DOHH2 (cell line): ENCODE measurements at regions not wholly inside any gene's neighbourhood (a gene's known extent, or its start where the extent isn't known, plus 50 kb on each side); places are given as distances from the start of the nearest gene placed in this dataset.

Experiments
- H3F3A ChIP-seq: fragments of 200-600 bp; sonication (generic), shearing (Covaris generic); 2 replicates; pipeline ENCODE4 v1.6.0; 2016; ENCODE audit warnings: antibody characterized with exemption, mild to moderate bottlenecking; ENCODE audit not compliant: control insufficient read depth, insufficient read depth
- H3K27ac ChIP-seq: fragments of 200-600 bp; sonication (generic); 2 replicates; pipeline ENCODE4 v1.5.1; 2014; ENCODE audit warnings: low read depth, mild to moderate bottlenecking, low read length, moderate library complexity
- H3K27me3 ChIP-seq: fragments of 200-600 bp; sonication (generic); 2 replicates; pipeline ENCODE4 v1.6.1; 2014; ENCODE audit warnings: mild to moderate bottlenecking, low read length, mixed read lengths; ENCODE audit not compliant: control insufficient read depth
- H3K36me3 ChIP-seq: fragments of 200-600 bp; sonication (generic); 2 replicates; pipeline ENCODE4 v1.6.1; 2014; ENCODE audit warnings: mild to moderate bottlenecking, low read length, moderate library complexity, mixed read lengths; ENCODE audit not compliant: control insufficient read depth
- H3K4me1 ChIP-seq: fragments of 200-600 bp; sonication (generic); 2 replicates; pipeline ENCODE4 v1.6.1; 2014; ENCODE audit warnings: mild to moderate bottlenecking, low read length, mixed read lengths; ENCODE audit not compliant: control insufficient read depth
- H3K4me2 ChIP-seq: fragments of 200-600 bp; sonication (generic); 2 replicates; pipeline ENCODE4 v1.6.0; 2014; ENCODE audit warnings: mild to moderate bottlenecking, low read length, moderate library complexity
- H3K4me3 ChIP-seq: fragments of 200-600 bp; sonication (generic); 2 replicates; pipeline ENCODE4 v1.5.1; 2014; ENCODE audit warnings: mild to moderate bottlenecking, low read length, mixed read lengths
- H3K79me2 ChIP-seq: fragments of 200-600 bp; sonication (generic); 2 replicates; pipeline ENCODE4 v1.6.1; 2014; ENCODE audit warnings: mild to moderate bottlenecking, low read length, mixed read lengths; ENCODE audit not compliant: control insufficient read depth
- H3K9me2 ChIP-seq: fragments of 200-600 bp; sonication (generic); replicated peaks from 2 replicates; pipeline ENCODE4 v1.6.1; 2014; ENCODE audit warnings: mild to moderate bottlenecking, low read length, mixed read lengths; ENCODE audit not compliant: control insufficient read depth
- H3K9me3 ChIP-seq: fragments of 200-600 bp; sonication (generic); 2 replicates; pipeline ENCODE4 v1.6.1; 2014; ENCODE audit warnings: antibody characterized with exemption, low read length, mixed read lengths; ENCODE audit not compliant: control insufficient read depth, insufficient read depth
- H4K20me1 ChIP-seq: fragments of 200-600 bp; sonication (generic); 2 replicates; pipeline ENCODE4 v1.6.0; 2014; ENCODE audit warnings: low read depth, mild to moderate bottlenecking, antibody characterized with exemption, low read length, moderate library complexity; ENCODE audit not compliant: control insufficient read depth, insufficient read depth
- CTCF ChIP-seq: fragments of 200-600 bp; sonication (generic); IDR thresholded peaks from one replicate; pipeline ENCODE4 v1.5.1; 2014; ENCODE audit warnings: antibody characterized with exemption, mild to moderate bottlenecking, low read depth, low read length; ENCODE audit not compliant: poor library complexity, severe bottlenecking
- EZH2phosphoT487 ChIP-seq: fragments of 200-600 bp; sonication (generic); IDR thresholded peaks from 2 replicates; pipeline ENCODE4 v1.6.1; 2017; ENCODE audit warnings: borderline replicate concordance, mild to moderate bottlenecking, antibody characterized with exemption, low read length, moderate library complexity, mixed read lengths

- Histone ChIP-seq H3K9me3 (no peaks in the 10 kb centered on the region), H3K4me2 (no peak overlapping the region), H3K27ac (no peak overlapping the region), H3K36me3 (no peaks in the 10 kb centered on the region), H4K20me1 (no peaks in the 10 kb centered on the region), H3K27me3 (no peaks in the 10 kb centered on the region), H3K9me2 (no peaks in the 10 kb centered on the region), H3K4me3 (no peak overlapping the region), H3K79me2 (no peaks in the 10 kb centered on the region), H3K4me1 (no peaks in the 10 kb centered on the region), H3F3A (no peaks in the 10 kb centered on the region)
- TF ChIP-seq CTCF, result no peak
- TF ChIP-seq EZH2phosphoT487, result no peak
Measured at GRCh38 chr6:92047152-92047850, 1372.1 kb downstream of the EPHA7 start.

GRCh38 chr6:92044312-92044711, 1375.0 kb downstream of the EPHA7 start:
- no peaks in the 10 kb centered on the region for H3K79me2 ChIP-seq
- H3K4me3 ChIP-seq, result no peak overlapping the region
- H3K27ac ChIP-seq, result no peak overlapping the region
- no peaks in the 10 kb centered on the region for H3K9me2 ChIP-seq
- no peaks in the 10 kb centered on the region for H3F3A ChIP-seq
- no peak overlapping the region for H3K4me2 ChIP-seq
- TF ChIP-seq EZH2phosphoT487, result no peak
- no peak for TF ChIP-seq CTCF
- H4K20me1 ChIP-seq, result no peaks in the 10 kb centered on the region
- H3K36me3 ChIP-seq, result no peaks in the 10 kb centered on the region
- H3K27me3 ChIP-seq, result no peaks in the 10 kb centered on the region
- H3K9me3 ChIP-seq, result no peaks in the 10 kb centered on the region
- H3K4me1 ChIP-seq, result no peaks in the 10 kb centered on the region

- H3F3A ChIP-seq, result no peaks in the 10 kb centered on the region
- no peaks in the 10 kb centered on the region for H4K20me1 ChIP-seq
- no peak overlapping the region for H3K27ac ChIP-seq
- no peaks in the 10 kb centered on the region for H3K4me1 ChIP-seq
- no peak overlapping the region for H3K4me2 ChIP-seq
- TF ChIP-seq CTCF, result no peak
- TF ChIP-seq EZH2phosphoT487, result no peak
- no peaks in the 10 kb centered on the region for H3K79me2 ChIP-seq
- H3K36me3 ChIP-seq, result no peaks in the 10 kb centered on the region
- no peaks in the 10 kb centered on the region for H3K9me2 ChIP-seq
- H3K9me3 ChIP-seq, result no peaks in the 10 kb centered on the region
- H3K27me3 ChIP-seq, result no peaks in the 10 kb centered on the region
- no peak overlapping the region for H3K4me3 ChIP-seq
Measured at GRCh38 chr6:92043777-92044176, 1375.6 kb downstream of the EPHA7 start.
